Stomach (tissue), 8 donors: ENCODE measurements at regions not wholly inside any gene's neighbourhood (a gene's known extent, or its start where the extent isn't known, plus 50 kb on each side); places are given as distances from the start of the nearest gene placed in this dataset.
"Not testable (repeated sequence)": the region's sequence is repeated elsewhere in the genome, so short reads cannot be mapped to it uniquely, and the experiment has no call there.

Experiments
- DNase-seq, 2 donors: peaks; one replicate each; pipeline versions ENCODE4 v3.0.0 to v3.0.0-alpha.2; 2013 to 2019
- H3K27ac ChIP-seq, 5 donors: fragments of 200-600 bp in 4 of 5; sonication (generic) in 4 of 5; one replicate each; pipeline ENCODE4 v1.5.1; 2013 to 2019; ENCODE audit warnings: mild to moderate bottlenecking in 1 of 5, moderate library complexity in 1 of 5
- H3K27me3 ChIP-seq, 3 donors: fragments of 200-600 bp; sonication (generic); one replicate each; pipeline ENCODE4 v1.5.1; 2017 to 2019; ENCODE audit warnings: mixed run types in 1 of 3
- H3K36me3 ChIP-seq, 4 donors: fragments of 200-600 bp; sonication (generic); 1 replicate in 3 of 4; 2 replicates in 1 of 4; pipeline ENCODE4 v1.5.1; 2016 to 2019
- H3K4me1 ChIP-seq, 4 donors: fragments of 200-600 bp; sonication (generic); one replicate each; pipeline ENCODE4 v1.5.1; 2016 to 2019
- H3K4me3 ChIP-seq, 4 donors: fragments of 200-600 bp; sonication (generic) in 3 of 4; one replicate each; pipeline ENCODE4 v1.5.1; 2016 to 2019; ENCODE audit warnings: mild to moderate bottlenecking in 1 of 4
- H3K9me3 ChIP-seq, 4 donors: fragments of 200-600 bp; sonication (generic); one replicate each; pipeline ENCODE4 v1.5.1; 2016 to 2019
- EP300 ChIP-seq: sonication (generic); formaldehyde crosslinking; IDR thresholded peaks from one replicate; pipeline ENCODE4 v1.6.1; 2017; ENCODE audit warnings: antibody characterized with exemption
- POLR2A ChIP-seq, 4 donors: fragments of 450-650 bp; IDR thresholded peaks; one replicate each; pipeline ENCODE4 v1.6.1; 2016; ENCODE audit warnings: antibody characterized with exemption in 4 of 4, control low read depth in 2 of 4, mild to moderate bottlenecking in 1 of 4, moderate library complexity in 1 of 4
- POLR2AphosphoS5 ChIP-seq, 3 donors: sonication (generic); formaldehyde crosslinking; IDR thresholded peaks; one replicate each; pipeline ENCODE4 v1.6.1; 2016; ENCODE audit warnings: antibody characterized with exemption in 3 of 3
- WGBS, 5 donors: extraction: QIAGEN DNeasy Blood & Tissue Kit in 3 of 5; methylation state at CpG; one replicate each; pipeline versions ENCODE4 v1.1.5 to v1.1.7; 2013 to 2018; 5-methylcytosine and 5-hydroxymethylcytosine counted together
- intact Hi-C: fragments of 100-400 bp; cut with DNase I; formaldehyde crosslinking; loops from one replicate; pipeline ENCODE4 v1.15.1; 2023; ENCODE audit warnings: low total_unique reads
- TF ChIP-seq, protein P1 (sequence below), 7 experiments: fragments of 450-650 bp in 4 of 7; fragments of 200-600 bp in 3 of 7; sonication (generic) in 3 of 7; IDR thresholded peaks; one replicate each; pipeline ENCODE4 v1.5.1; 2016 to 2019; ENCODE audit warnings: antibody characterized with exemption in 7 of 7, control low read depth in 2 of 7, mild to moderate bottlenecking in 1 of 7
- donor health status: healthy with polysubstance abuse.
- donor health status: Bipolar disorder and iron deficiency.
- donor health status: healthy.

DNA sequence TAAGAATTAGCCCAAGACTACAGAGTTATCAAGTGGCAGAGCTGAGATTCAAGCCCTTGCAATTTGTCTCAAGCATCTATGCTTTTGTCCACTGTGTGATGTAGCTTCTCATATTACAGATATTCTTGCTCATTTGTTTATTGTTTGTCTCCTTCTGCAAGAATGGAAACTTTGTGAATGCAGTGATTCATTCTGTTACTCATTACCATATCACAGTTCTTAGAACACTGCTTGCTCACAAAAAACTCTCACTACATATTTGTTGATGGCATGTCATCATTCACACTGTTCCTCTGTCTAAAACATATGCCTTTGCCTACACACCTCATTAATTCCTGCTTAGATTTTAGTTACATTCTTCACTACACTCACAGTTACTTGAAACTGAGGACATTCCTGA lies 1198.9 kb downstream of the PLA2G4A start:
- DNase-seq, result peak in 1 of 2 donors; percentile 1
- peaks cover 0 to 4% (median 0%) of the 10 kb centered on the region in 4 donors for H3K9me3 ChIP-seq
- no peaks in the 10 kb centered on the region for H3K36me3 ChIP-seq
- no peak overlapping the region for H3K27ac ChIP-seq
- TF ChIP-seq EP300 (no peak), POLR2AphosphoS5 (IDR thresholded peaks at IDR 0.05) (no peak), POLR2A (IDR thresholded peaks at IDR 0.05) (no peak)
- TF ChIP-seq, protein P1, sequence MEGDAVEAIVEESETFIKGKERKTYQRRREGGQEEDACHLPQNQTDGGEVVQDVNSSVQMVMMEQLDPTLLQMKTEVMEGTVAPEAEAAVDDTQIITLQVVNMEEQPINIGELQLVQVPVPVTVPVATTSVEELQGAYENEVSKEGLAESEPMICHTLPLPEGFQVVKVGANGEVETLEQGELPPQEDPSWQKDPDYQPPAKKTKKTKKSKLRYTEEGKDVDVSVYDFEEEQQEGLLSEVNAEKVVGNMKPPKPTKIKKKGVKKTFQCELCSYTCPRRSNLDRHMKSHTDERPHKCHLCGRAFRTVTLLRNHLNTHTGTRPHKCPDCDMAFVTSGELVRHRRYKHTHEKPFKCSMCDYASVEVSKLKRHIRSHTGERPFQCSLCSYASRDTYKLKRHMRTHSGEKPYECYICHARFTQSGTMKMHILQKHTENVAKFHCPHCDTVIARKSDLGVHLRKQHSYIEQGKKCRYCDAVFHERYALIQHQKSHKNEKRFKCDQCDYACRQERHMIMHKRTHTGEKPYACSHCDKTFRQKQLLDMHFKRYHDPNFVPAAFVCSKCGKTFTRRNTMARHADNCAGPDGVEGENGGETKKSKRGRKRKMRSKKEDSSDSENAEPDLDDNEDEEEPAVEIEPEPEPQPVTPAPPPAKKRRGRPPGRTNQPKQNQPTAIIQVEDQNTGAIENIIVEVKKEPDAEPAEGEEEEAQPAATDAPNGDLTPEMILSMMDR (IDR thresholded peaks at IDR 0.05), result no peak
- no peaks in the 10 kb centered on the region for H3K27me3 ChIP-seq
- intact Hi-C loops, result no loop called here
- no peaks in the 10 kb centered on the region for H3K4me1 ChIP-seq
- H3K4me3 ChIP-seq, result no peak overlapping the region

DNA sequence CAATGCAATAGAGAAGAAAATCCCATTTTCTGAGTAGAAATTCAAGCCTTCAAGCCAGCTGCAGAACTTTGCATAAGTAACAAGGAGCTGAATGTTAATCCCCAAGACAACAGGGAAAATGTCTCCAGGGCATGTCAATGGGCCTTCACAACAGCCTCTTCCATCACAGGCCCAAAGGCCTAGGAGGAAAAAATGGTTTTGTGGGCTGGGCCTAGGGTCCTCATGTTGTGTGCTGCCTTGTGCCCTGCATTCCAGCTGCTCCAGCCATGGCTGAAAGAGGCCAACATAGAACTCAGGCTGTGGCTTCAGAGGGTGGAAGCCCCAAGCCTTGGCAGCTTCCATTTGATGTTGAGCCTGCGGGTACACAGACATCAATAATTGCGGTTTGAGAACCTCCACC lies 1208.8 kb downstream of the PLA2G4A start:
- WGBS, 5 donors, result 42 to 98% (median 86%) methylated on average over 2 of the region's 2 CpGs; no CpG with 5 or more reads in 1 of the 5 donors
- H3K4me1 ChIP-seq, H3K27ac ChIP-seq, H3K36me3 ChIP-seq, DNase-seq, H3K27me3 ChIP-seq, intact Hi-C loops, H3K4me3 ChIP-seq: not testable (repeated sequence)
- peaks cover 0 to 19% (median 13%) of the 10 kb centered on the region in 4 donors for H3K9me3 ChIP-seq

DNA sequence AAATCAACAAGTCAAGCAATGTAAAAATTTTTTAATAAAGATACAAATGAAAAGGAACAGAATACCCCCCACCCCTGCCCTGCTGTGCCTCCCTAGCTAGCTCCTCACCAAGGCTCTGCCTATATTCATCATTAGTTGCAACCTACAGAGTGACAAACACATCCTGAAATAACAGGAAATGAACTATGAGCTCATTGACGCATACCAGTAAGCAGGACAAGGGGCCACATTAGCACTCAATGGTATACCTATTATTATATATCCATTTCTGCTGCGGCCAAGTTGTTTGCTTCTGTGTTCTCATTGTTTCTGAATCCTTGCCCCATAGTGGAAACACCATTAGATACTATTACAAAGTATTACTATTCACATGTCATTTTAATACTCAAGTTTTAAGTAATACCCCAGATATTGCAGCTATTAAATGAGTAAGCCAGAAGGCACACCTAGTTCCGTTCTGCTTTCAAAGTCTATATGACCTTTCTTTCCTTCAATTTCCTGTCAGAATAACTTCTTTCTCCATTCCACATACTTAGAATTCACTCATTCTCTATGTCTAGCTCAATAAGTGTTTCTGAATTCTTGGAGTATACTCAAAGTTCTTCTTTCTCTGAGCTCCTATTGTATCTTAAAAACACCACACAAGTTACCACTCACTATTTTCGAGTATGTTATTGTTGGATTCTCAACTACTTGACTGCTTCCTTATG lies 1214.9 kb downstream of the PLA2G4A start:
- no peaks in the 10 kb centered on the region for H3K4me1 ChIP-seq
- H3K4me3 ChIP-seq, result no peak overlapping the region
- no peaks in the 10 kb centered on the region for H3K27me3 ChIP-seq
- peaks cover 0 to 1% (median 0%) of the 10 kb centered on the region in 4 donors for H3K9me3 ChIP-seq
- no peaks in the 10 kb centered on the region for H3K36me3 ChIP-seq
- no peak for DNase-seq
- 71 to 80% (median 73%) methylated on average over 4 of the region's 4 CpGs for WGBS, 5 donors
- TF ChIP-seq POLR2AphosphoS5 (IDR thresholded peaks at IDR 0.05) (no peak), POLR2A (IDR thresholded peaks at IDR 0.05) (no peak), EP300 (no peak)
- TF ChIP-seq, protein P1 (IDR thresholded peaks at IDR 0.05), result no peak
- intact Hi-C loops, result no loop called here
- H3K27ac ChIP-seq, result no peak overlapping the region

DNA sequence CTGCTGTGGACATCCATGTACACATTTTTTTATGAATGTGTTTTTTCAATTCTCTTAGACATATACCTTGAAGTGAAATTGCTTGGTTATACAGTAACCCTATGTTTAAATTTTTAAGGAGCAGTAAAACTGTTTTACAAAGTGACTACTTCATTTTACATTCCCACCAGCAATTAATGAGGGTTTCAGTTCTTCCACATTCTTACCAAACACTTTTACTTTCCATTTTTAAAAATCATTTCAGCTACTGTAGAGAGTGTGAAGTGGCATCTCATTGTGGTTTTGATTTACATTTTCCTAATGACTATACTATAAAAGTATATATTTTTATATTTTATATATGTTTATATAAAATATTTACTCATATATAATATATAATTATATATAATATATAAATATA lies 1221.5 kb downstream of the PLA2G4A start:
- Histone ChIP-seq H3K27me3 (no peaks in the 10 kb centered on the region), H3K4me3 (no peak overlapping the region), H3K36me3 (no peaks in the 10 kb centered on the region), H3K4me1 (no peaks in the 10 kb centered on the region), H3K9me3 (no peaks in the 10 kb centered on the region), H3K27ac (no peak overlapping the region)
- DNase-seq, result no peak
- no peak for TF ChIP-seq EP300
- TF ChIP-seq, protein P1 (IDR thresholded peaks at IDR 0.05), result no peak
- no peak for TF ChIP-seq POLR2A (IDR thresholded peaks at IDR 0.05)
- no peak for TF ChIP-seq POLR2AphosphoS5 (IDR thresholded peaks at IDR 0.05)
- intact Hi-C loops, result no loop called here

DNA sequence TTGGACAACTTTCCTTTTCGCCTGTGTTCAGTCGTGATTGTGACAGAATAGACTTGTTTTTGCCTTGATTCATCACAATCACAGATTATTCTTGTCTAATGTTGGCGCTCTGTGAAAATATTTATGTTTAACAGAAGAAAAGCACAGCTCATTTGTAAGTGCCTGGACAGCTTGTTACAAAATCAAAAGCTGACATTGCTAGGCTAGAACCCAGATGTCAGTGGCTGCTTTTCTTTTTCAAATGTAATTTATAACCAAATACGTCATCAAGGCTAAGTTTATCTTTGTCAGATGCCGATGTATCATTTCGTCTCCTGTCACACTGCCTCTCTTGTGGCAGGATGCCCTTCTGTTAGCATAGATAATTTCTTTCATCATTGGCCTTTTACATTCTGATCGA lies 1227.3 kb downstream of the PLA2G4A start:
- WGBS, 5 donors, result 40 to 60% (median 58%) methylated on average over 7 of the region's 7 CpGs
- Histone ChIP-seq H3K9me3 (peaks cover 0 to 4% (median 0%) of the 10 kb centered on the region in 4 donors), H3K27me3 (no peaks in the 10 kb centered on the region), H3K36me3 (no peaks in the 10 kb centered on the region), H3K4me1 (no peaks in the 10 kb centered on the region), H3K4me3 (no peak overlapping the region), H3K27ac (no peak overlapping the region)
- no peak for TF ChIP-seq POLR2A (IDR thresholded peaks at IDR 0.05)
- TF ChIP-seq POLR2AphosphoS5 (IDR thresholded peaks at IDR 0.05), result no peak
- TF ChIP-seq, protein P1 (IDR thresholded peaks at IDR 0.05), result no peak
- no peak for TF ChIP-seq EP300
- intact Hi-C loops, result no loop called here
- peak in 1 of 2 donors; percentile 15 for DNase-seq
